Ovary (tissue), 7 donors: ENCODE measurements at regions not wholly inside any gene's neighbourhood (a gene's known extent, or its start where the extent isn't known, plus 50 kb on each side); places are given as distances from the start of the nearest gene placed in this dataset.

Experiments
- DNase-seq, 5 donors: peaks; one replicate each; pipeline ENCODE4 v3.0.0-alpha.2; 2019 to 2020
- H3K27ac ChIP-seq, 2 donors: fragments of 200-600 bp; one replicate each; pipeline versions ENCODE4 v1.5.1 to v1.8.0; 2019 to 2022
- H3K27me3 ChIP-seq: fragments of 200-600 bp; one replicate; pipeline ENCODE4 v1.8.0; 2022
- H3K36me3 ChIP-seq: fragments of 200-600 bp; sonication (generic); one replicate; pipeline ENCODE4 v1.5.1; 2019
- H3K4me1 ChIP-seq: one replicate; pipeline ENCODE4 v1.8.1; 2013; ENCODE audit warnings: mild to moderate bottlenecking, moderate library complexity; ENCODE audit not compliant: insufficient read depth
- H3K4me3 ChIP-seq: fragments of 200-600 bp; sonication (generic); one replicate; pipeline ENCODE4 v1.5.1; 2017
- H3K9me3 ChIP-seq, 2 donors: fragments of 200-600 bp in 1 of 2; sonication (generic) in 1 of 2; one replicate each; pipeline versions ENCODE4 v1.5.1 to v1.8.1; 2013 to 2019; ENCODE audit warnings: mild to moderate bottlenecking in 1 of 2, moderate library complexity in 1 of 2
- EP300 ChIP-seq: sonication (generic); formaldehyde crosslinking; IDR thresholded peaks from one replicate; pipeline ENCODE4 v1.6.1; 2017; ENCODE audit warnings: antibody characterized with exemption
- POLR2A ChIP-seq: fragments of 450-650 bp; IDR thresholded peaks from one replicate; pipeline ENCODE4 v1.6.1; 2017; ENCODE audit warnings: antibody characterized with exemption, mild to moderate bottlenecking, moderate library complexity
- WGBS, 3 donors: extraction: QIAGEN DNeasy Blood & Tissue Kit in 1 of 3; methylation state at CpG; one replicate each; pipeline versions ENCODE4 v1.1.5 to v1.1.7; 2013 to 2017; 5-methylcytosine and 5-hydroxymethylcytosine counted together
- intact Hi-C, 4 donors: fragments of 100-400 bp; cut with DNase I; formaldehyde crosslinking; loops; one replicate each; pipeline versions ENCODE4 v1.11.0 to v1.15.1; 2022 to 2023
- TF ChIP-seq, protein P1 (sequence below), 3 donors: fragments of 450-650 bp in 2 of 3; fragments of 200-600 bp in 1 of 3; IDR thresholded peaks; one replicate each; pipeline versions ENCODE4 v1.5.1 to v1.8.0; 2016 to 2022; ENCODE audit warnings: antibody characterized with exemption in 3 of 3, mild to moderate bottlenecking in 1 of 3
- donor health status: DM: no; HTN: no; CAD: no; lungs with moderate emphysema.
- donor health status: DM: no; HTN: no; CAD: no.
- donor health status: Bipolar disorder and iron deficiency.
- donor health status: DM: no; HTN: no; CAD: no.
- donor health status: DM: yes; HTN: yes; CAD: no.

DNA sequence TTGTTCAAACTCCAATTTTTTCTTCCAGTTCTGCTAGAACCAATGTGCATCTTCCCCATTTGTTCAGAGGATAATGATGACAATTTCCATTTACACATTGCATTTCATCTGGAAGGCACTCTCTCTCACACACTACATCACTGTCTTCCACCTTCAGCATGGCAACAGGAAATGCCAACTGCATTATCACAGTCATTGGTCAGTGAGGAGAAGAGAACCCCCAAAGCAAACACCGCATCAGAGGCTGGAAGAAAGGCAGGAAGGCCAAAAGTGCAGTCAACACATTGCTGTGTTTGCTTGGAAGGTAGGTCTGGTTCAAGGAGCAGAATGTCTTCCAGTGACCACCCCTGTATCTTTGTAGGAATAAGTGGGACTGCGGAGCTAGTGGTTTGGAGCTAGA lies 192.2 kb upstream of the RHOBTB1 start:
- Histone ChIP-seq H3K27ac (no peak overlapping the region), H3K4me3 (no peak overlapping the region), H3K36me3 (no peaks in the 10 kb centered on the region), H3K9me3 (no peaks in the 10 kb centered on the region), H3K4me1 (no peaks in the 10 kb centered on the region), H3K27me3 (no peaks in the 10 kb centered on the region)
- no peak for DNase-seq
- TF ChIP-seq EP300 (no peak), POLR2A (no peak)
- TF ChIP-seq, protein P1, sequence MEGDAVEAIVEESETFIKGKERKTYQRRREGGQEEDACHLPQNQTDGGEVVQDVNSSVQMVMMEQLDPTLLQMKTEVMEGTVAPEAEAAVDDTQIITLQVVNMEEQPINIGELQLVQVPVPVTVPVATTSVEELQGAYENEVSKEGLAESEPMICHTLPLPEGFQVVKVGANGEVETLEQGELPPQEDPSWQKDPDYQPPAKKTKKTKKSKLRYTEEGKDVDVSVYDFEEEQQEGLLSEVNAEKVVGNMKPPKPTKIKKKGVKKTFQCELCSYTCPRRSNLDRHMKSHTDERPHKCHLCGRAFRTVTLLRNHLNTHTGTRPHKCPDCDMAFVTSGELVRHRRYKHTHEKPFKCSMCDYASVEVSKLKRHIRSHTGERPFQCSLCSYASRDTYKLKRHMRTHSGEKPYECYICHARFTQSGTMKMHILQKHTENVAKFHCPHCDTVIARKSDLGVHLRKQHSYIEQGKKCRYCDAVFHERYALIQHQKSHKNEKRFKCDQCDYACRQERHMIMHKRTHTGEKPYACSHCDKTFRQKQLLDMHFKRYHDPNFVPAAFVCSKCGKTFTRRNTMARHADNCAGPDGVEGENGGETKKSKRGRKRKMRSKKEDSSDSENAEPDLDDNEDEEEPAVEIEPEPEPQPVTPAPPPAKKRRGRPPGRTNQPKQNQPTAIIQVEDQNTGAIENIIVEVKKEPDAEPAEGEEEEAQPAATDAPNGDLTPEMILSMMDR (IDR thresholded peaks at IDR 0.05): no peak
- 92 to 98% (median 93%) methylated on average over 2 of the region's 2 CpGs for WGBS, 3 donors
- intact Hi-C loops: no loop called here

DNA sequence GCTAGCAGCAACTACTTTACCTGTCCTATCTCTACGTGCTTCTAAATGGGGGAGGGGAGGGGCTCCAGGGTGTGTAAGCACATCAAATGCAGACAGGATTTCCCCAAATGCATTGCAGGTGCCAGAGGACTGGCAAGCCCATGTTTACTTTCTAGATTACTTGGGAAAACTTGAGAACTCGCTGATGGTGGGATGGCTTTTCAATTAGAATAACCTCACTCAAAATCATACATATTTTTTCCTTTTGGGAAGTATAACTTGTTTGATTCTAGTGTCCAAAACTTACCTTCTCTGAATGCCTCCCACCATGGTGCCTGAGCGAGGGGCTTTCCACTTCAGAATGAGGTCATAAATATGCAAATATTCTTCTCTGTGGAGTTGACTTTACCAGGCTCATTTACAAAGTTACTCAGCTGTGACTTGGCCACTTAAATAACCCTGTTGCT lies 191.3 kb upstream of the RHOBTB1 start:
- WGBS, 3 donors: 84 to 91% (median 89%) methylated on average over 3 of the region's 3 CpGs
- Histone ChIP-seq H3K36me3 (no peaks in the 10 kb centered on the region), H3K4me3 (no peak overlapping the region), H3K27ac (no peak overlapping the region), H3K4me1 (no peaks in the 10 kb centered on the region), H3K27me3 (no peaks in the 10 kb centered on the region), H3K9me3 (no peaks in the 10 kb centered on the region)
- intact Hi-C loops: no loop called here
- DNase-seq: no peak
- TF ChIP-seq, protein P1 (IDR thresholded peaks at IDR 0.05): no peak
- TF ChIP-seq EP300: no peak
- no peak for TF ChIP-seq POLR2A

DNA sequence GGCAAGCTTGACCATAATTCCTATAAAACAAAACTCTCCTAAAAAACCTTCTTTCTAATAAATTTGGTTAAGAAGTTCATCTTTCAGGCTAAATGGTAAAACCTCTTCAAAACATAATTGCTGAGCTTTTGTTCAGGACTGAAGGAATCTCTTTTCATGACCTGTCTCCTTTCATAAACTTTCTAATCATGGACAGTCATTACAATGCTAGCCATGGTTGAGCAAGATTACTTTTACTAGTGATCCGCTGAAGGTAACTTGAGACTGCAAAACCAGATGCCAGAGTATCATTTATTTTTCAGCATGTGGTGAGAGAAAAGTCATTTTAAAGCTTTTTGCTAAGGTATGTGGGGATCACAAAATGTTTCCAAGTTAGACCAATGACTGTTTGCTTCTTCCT lies 186.4 kb upstream of the RHOBTB1 start:
- Histone ChIP-seq H3K4me1 (no peaks in the 10 kb centered on the region), H3K27ac (no peak overlapping the region), H3K9me3 (no peaks in the 10 kb centered on the region), H3K4me3 (no peak overlapping the region), H3K27me3 (no peaks in the 10 kb centered on the region), H3K36me3 (no peaks in the 10 kb centered on the region)
- 70 to 88% (median 73%) methylated on average over 1 of the region's 1 CpG for WGBS, 3 donors
- DNase-seq: no peak
- intact Hi-C loops: no loop called here
- TF ChIP-seq EP300: no peak
- no peak for TF ChIP-seq POLR2A
- TF ChIP-seq, protein P1 (IDR thresholded peaks at IDR 0.05): no peak

DNA sequence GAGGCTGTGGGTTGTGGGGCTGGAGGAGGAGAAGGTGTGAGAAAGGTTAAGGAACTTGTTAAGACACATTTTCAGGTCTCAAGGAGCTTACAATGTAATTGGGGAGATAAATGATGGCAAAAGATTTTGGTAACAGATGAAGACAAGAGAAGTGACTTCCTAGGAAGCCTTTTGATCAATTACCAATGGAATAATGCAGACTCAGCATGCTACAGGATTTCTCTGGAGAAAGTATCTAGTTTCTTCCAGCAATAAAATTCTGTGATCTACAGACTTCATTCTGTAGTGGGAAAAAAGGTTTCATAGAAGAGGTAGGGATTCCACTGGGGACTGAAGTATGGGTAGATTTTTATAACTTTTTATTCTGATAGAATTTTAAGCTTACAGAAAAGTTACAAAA lies 184.2 kb upstream of the RHOBTB1 start:
- Histone ChIP-seq H3K27ac (no peak overlapping the region), H3K27me3 (no peaks in the 10 kb centered on the region), H3K36me3 (no peaks in the 10 kb centered on the region), H3K9me3 (no peaks in the 10 kb centered on the region), H3K4me1 (no peaks in the 10 kb centered on the region), H3K4me3 (no peak overlapping the region)
- DNase-seq: no peak
- TF ChIP-seq POLR2A: no peak
- TF ChIP-seq EP300: no peak
- TF ChIP-seq, protein P1 (IDR thresholded peaks at IDR 0.05): no peak
- intact Hi-C loops: no loop called here
